Left lung (tissue), 4 donors: ENCODE measurements at regions not wholly inside any gene's neighbourhood (a gene's known extent, or its start where the extent isn't known, plus 50 kb on each side); places are given as distances from the start of the nearest gene placed in this dataset.

Experiments used
- ATAC-seq: fragments of 200-7000 bp; cut with Tn5 transposase; one replicate; pipeline ENCODE4 v1.9.1; 2020; ENCODE audit warnings: moderate library complexity
- DNase-seq, 4 donors: peaks; one replicate each; pipeline ENCODE4 v3.0.0-alpha.2; 2013 to 2020
- H3K27ac ChIP-seq, 2 donors: fragments of 200-600 bp; sonication (generic) in 1 of 2; one replicate each; pipeline versions ENCODE4 v1.5.0 to v1.8.0; 2020 to 2021
- H3K27me3 ChIP-seq, 2 donors: fragments of 200-600 bp; sonication (generic) in 1 of 2; one replicate each; pipeline versions ENCODE4 v1.5.0 to v1.8.0; 2020 to 2021
- H3K36me3 ChIP-seq, 2 donors: fragments of 200-600 bp; sonication (generic) in 1 of 2; one replicate each; pipeline versions ENCODE4 v1.5.0 to v1.8.0; 2020 to 2021
- H3K4me1 ChIP-seq, 2 donors: fragments of 200-600 bp; one replicate each; pipeline ENCODE4 v1.8.0; 2021
- H3K4me3 ChIP-seq, 2 donors: fragments of 200-600 bp; sonication (generic) in 1 of 2; one replicate each; pipeline versions ENCODE4 v1.5.0 to v1.8.0; 2020 to 2021; ENCODE audit warnings: mild to moderate bottlenecking in 1 of 2
- H3K9me3 ChIP-seq, 2 donors: fragments of 200-600 bp; sonication (generic) in 1 of 2; one replicate each; pipeline versions ENCODE4 v1.5.0 to v1.8.0; 2020 to 2021
- CTCF ChIP-seq, 2 donors: fragments of 200-600 bp; sonication (generic) in 1 of 2; IDR thresholded peaks; one replicate each; pipeline versions ENCODE4 v1.5.0 to v1.8.0; 2021; ENCODE audit warnings: antibody characterized with exemption in 2 of 2
- intact Hi-C, 2 donors: fragments of 100-400 bp; cut with DNase I; formaldehyde crosslinking; loops; one replicate each; pipeline versions ENCODE4 v1.11.2 to v1.14.2; 2022
- donor health status: DM: no; HTN: yes; CAD: no.
- donor health status: DM: no; HTN: no; CAD: no.

- TF ChIP-seq CTCF (IDR thresholded peaks at IDR 0.05), result no peak
- no peaks in the 10 kb centered on the region for H3K9me3 ChIP-seq
- ATAC-seq, result no peak
- no peaks in the 10 kb centered on the region for H3K4me1 ChIP-seq
- no peak for DNase-seq
- H3K27me3 ChIP-seq, result no peaks in the 10 kb centered on the region
- no peak overlapping the region for H3K27ac ChIP-seq
- H3K36me3 ChIP-seq, result no peaks in the 10 kb centered on the region
- intact Hi-C loops, result no loop called here
- H3K4me3 ChIP-seq, result no peak overlapping the region
These were observed 228.8 kb downstream of the TGFB2 start for GRCh38 chr1:218573925-218574324.

- H3K36me3 ChIP-seq, result no peaks in the 10 kb centered on the region
- no peaks in the 10 kb centered on the region for H3K9me3 ChIP-seq
- H3K27ac ChIP-seq, result no peak overlapping the region
- ATAC-seq (no peak), DNase-seq (no peak)
- no peak overlapping the region for H3K4me3 ChIP-seq
- H3K4me1 ChIP-seq, result no peaks in the 10 kb centered on the region
- H3K27me3 ChIP-seq, result no peaks in the 10 kb centered on the region
- intact Hi-C loops, result no loop called here
- no peak for TF ChIP-seq CTCF (IDR thresholded peaks at IDR 0.05)
These were observed 229.9 kb downstream of the TGFB2 start for GRCh38 chr1:218575079-218575478.

GRCh38 chr1:218575856-218576255 is 230.7 kb downstream of the TGFB2 start:
- H3K36me3 ChIP-seq, result no peaks in the 10 kb centered on the region
- no peak overlapping the region for H3K4me3 ChIP-seq
- TF ChIP-seq CTCF (IDR thresholded peaks at IDR 0.05), result no peak
- no peak overlapping the region for H3K27ac ChIP-seq
- no peaks in the 10 kb centered on the region for H3K27me3 ChIP-seq
- no peak for DNase-seq
- intact Hi-C loops, result no loop called here
- no peaks in the 10 kb centered on the region for H3K4me1 ChIP-seq
- no peaks in the 10 kb centered on the region for H3K9me3 ChIP-seq
- ATAC-seq, result no peak

- Histone ChIP-seq H3K36me3 (no peaks in the 10 kb centered on the region), H3K27ac (no peak overlapping the region), H3K4me1 (no peaks in the 10 kb centered on the region), H3K27me3 (no peaks in the 10 kb centered on the region), H3K9me3 (peaks cover 0 to 5% of the 10 kb centered on the region in 2 donors), H3K4me3 (no peak overlapping the region)
- no peak for DNase-seq
- no peak for ATAC-seq
- intact Hi-C loops, result no loop called here
- TF ChIP-seq CTCF (IDR thresholded peaks at IDR 0.05), result no peak
These were observed 237.5 kb downstream of the TGFB2 start for GRCh38 chr1:218582646-218583045.

- Histone ChIP-seq H3K27me3 (no peaks in the 10 kb centered on the region), H3K36me3 (no peaks in the 10 kb centered on the region), H3K4me3 (no peak overlapping the region), H3K27ac (no peak overlapping the region), H3K4me1 (peaks cover 0 to 3% of the 10 kb centered on the region in 2 donors), H3K9me3 (peaks cover 0 to 5% of the 10 kb centered on the region in 2 donors)
- ATAC-seq (peak; percentile 30), DNase-seq (no peak)
- TF ChIP-seq CTCF (IDR thresholded peaks at IDR 0.05), result no peak
- intact Hi-C loops, result no loop called here
These were observed 239.5 kb downstream of the TGFB2 start for GRCh38 chr1:218584418-218585155.
